ENCODE measurements at regions not wholly inside any gene's neighbourhood (a gene's known extent, or its start where the extent isn't known, plus 50 kb on each side); places are given as distances from the start of the nearest gene placed in this dataset.

- no peak overlapping the region for H2BK5ac ChIP-seq (ENCODE audit: low read depth, low read length)
- H4K8ac ChIP-seq (ENCODE audit: extremely low read depth, insufficient read depth, low read length), result no peak overlapping the region
- no peak overlapping the region for H2BK12ac ChIP-seq (ENCODE audit: low read depth, low read length)
- H3K9me3 ChIP-seq (ENCODE audit: insufficient read depth in 2 of 2, low read depth in 1 of 2, low read length in 1 of 2), result no peaks in the 10 kb centered on the region
- H3K23ac ChIP-seq (ENCODE audit: insufficient read length), result no peak overlapping the region
- no peaks in the 10 kb centered on the region for H3K36me3 ChIP-seq (ENCODE audit: control insufficient read depth in 2 of 4, insufficient read depth in 4 of 4, low read length in 3 of 4)
- no peak overlapping the region for H2BK15ac ChIP-seq (ENCODE audit: low read length)
- DNase-seq (ENCODE audit: low read depth in 1 of 2, low spot score in 2 of 2) (no peak), FAIRE-seq (no peak)
- H3K56ac ChIP-seq (replicated peaks; ENCODE audit: insufficient read length, low read depth, low read length), result no peak overlapping the region
- no peak overlapping the region for H3K18ac ChIP-seq (ENCODE audit: extremely low read depth, low read length)
- H3K9ac ChIP-seq (replicated peaks in 1 of 4; ENCODE audit: extremely low read depth in 1 of 4, low read depth in 3 of 4, low read length in 3 of 4), result no peak overlapping the region
- CTCF ChIA-PET (ENCODE audit: partially characterized antibody), result interaction anchor here (1.0 kb wide), 1 partner anchor 29 kb away, joined by 3 read pairs; no protein-coding TSS in a partner anchor
- no peak overlapping the region for H2AFZ ChIP-seq (ENCODE audit: low read length)
- no peaks in the 10 kb centered on the region for H3K27me3 ChIP-seq (replicated peaks in 1 of 4; ENCODE audit: control insufficient read depth in 3 of 4, extremely low read depth in 1 of 4, insufficient read depth in 3 of 4, low read length in 3 of 4)
- H3K4ac ChIP-seq (replicated peaks; ENCODE audit: insufficient read length, low read depth, low read length), result no peak overlapping the region
- WGBS, 2 experiments (ENCODE audit: extremely low coverage in 1 of 2, insufficient coverage in 1 of 2, insufficient read length in 1 of 2, insufficient replicate concordance in 2 of 2, low coverage in 1 of 2, low lambda C conversion rate in 2 of 2, missing lambda C conversion rate in 1 of 2), result 82% methylated on average over 5 of the region's 5 CpGs; no CpG with 5 or more reads in 1 of the 2 experiments
- no peak overlapping the region for H2BK120ac ChIP-seq (replicated peaks; ENCODE audit: low read depth, low read length)
- POLR2A ChIA-PET (ENCODE audit: partially characterized antibody), result interaction anchor here (0.6 kb wide), 1 partner anchor 166 kb away, joined by 4 read pairs; no protein-coding TSS in a partner anchor
- no peaks in the 10 kb centered on the region for H3K79me2 ChIP-seq (ENCODE audit: control insufficient read depth in 1 of 2, insufficient read depth in 2 of 2, low read length in 2 of 2)
- H3K4me2 ChIP-seq (ENCODE audit: insufficient read depth in 1 of 2, low read depth in 2 of 2, low read length in 2 of 2), result no peak overlapping the region
- no peak overlapping the region for H2BK20ac ChIP-seq (ENCODE audit: low read length)
- no peaks in the 10 kb centered on the region for H4K20me1 ChIP-seq (replicated peaks in 1 of 2; ENCODE audit: control insufficient read depth in 1 of 2, insufficient read depth in 2 of 2, low read length in 2 of 2)
- no peak overlapping the region for H3K14ac ChIP-seq (ENCODE audit: insufficient read length)
- H4K5ac ChIP-seq (ENCODE audit: insufficient read length, low read depth, low read length), result no peak overlapping the region
- no peak overlapping the region for H4K91ac ChIP-seq (replicated peaks; ENCODE audit: insufficient read length, low read length)
- no peak overlapping the region for H2AK5ac ChIP-seq (ENCODE audit: low read depth, low read length)
- H3K27ac ChIP-seq (ENCODE audit: low read depth, low read length), result no peak overlapping the region
- no peaks in the 10 kb centered on the region for H3K4me1 ChIP-seq (replicated peaks in 1 of 4; ENCODE audit: control insufficient read depth in 3 of 4, insufficient read depth in 4 of 4, low read length in 3 of 4)
- no peak overlapping the region for H3K4me3 ChIP-seq (ENCODE audit: extremely low read depth in 1 of 4, insufficient read depth in 2 of 4, low read depth in 3 of 4, low read length in 4 of 4)
- no peaks in the 10 kb centered on the region for H3K23me2 ChIP-seq (ENCODE audit: low read depth, low read length)
- H3K79me1 ChIP-seq (ENCODE audit: low read depth, low read length), result no peaks in the 10 kb centered on the region
- TF ChIP-seq MAFK (IDR thresholded peaks at IDR 0.05; ENCODE audit: low read depth, low read length), result no peak
- TF ChIP-seq JUND (IDR thresholded peaks at IDR 0.05; ENCODE audit: low read length), result no peak
- no peak for TF ChIP-seq POLR2A (IDR thresholded peaks at IDR 0.05; ENCODE audit: control extremely low read depth in 1 of 2, low read depth in 2 of 2, low read length in 2 of 2)
- no peak for TF ChIP-seq CHD1 (IDR thresholded peaks at IDR 0.05; ENCODE audit: low read depth, low read length)
- TF ChIP-seq RFX5 (IDR thresholded peaks at IDR 0.05; ENCODE audit: borderline replicate concordance, low read depth, low read length), result no peak
- no peak for TF ChIP-seq JUN (IDR thresholded peaks at IDR 0.05; ENCODE audit: low read depth, low read length)
- TF ChIP-seq RBBP5 (IDR thresholded peaks at IDR 0.05; ENCODE audit: borderline replicate concordance, low read depth, low read length), result no peak
- no peak for TF ChIP-seq CTCF (IDR thresholded peaks at IDR 0.05; ENCODE audit: control extremely low read depth in 1 of 3, insufficient read depth in 1 of 3, low read depth in 1 of 3, low read length in 3 of 3)
- TF ChIP-seq GABPA (IDR thresholded peaks at IDR 0.05; ENCODE audit: borderline replicate concordance, insufficient read depth, low read length), result no peak
- TF ChIP-seq EZH2 (IDR thresholded peaks at IDR 0.05; ENCODE audit: low read depth, low read length, severe bottlenecking), result no peak
- no peak for TF ChIP-seq SUZ12 (IDR thresholded peaks at IDR 0.05; ENCODE audit: low read length)
- no peak for TF ChIP-seq HDAC2 (IDR thresholded peaks at IDR 0.05; ENCODE audit: borderline replicate concordance in 1 of 2, low read depth in 2 of 2, low read length in 2 of 2)
- TF ChIP-seq ASH2L (IDR thresholded peaks at IDR 0.05; ENCODE audit: low read length), result no peak
Observed at GRCh38 chr16:23005951-23006350, 143.3 kb downstream of the USP31 start.
